A549 (cell line): ENCODE measurements at regions not wholly inside any gene's neighbourhood (a gene's known extent, or its start where the extent isn't known, plus 50 kb on each side); places are given as distances from the start of the nearest gene placed in this dataset.

Source experiments
- ATAC-seq, 2 experiments: fragments of 200-7000 bp in 1 of 2; fragments of >200 bp in 1 of 2; cut with Nextera tagmentation in 1 of 2; cut with Tn5 transposase in 1 of 2; 3 replicates each; pipeline versions ENCODE4 v1.8.0 to v1.9.1; 2018 to 2020; ENCODE audit warnings: mild to moderate bottlenecking in 1 of 2, moderate library complexity in 1 of 2
- CTCF ChIA-PET: fragments of 300-600 bp; sonication (Branson Sonifier 250); formaldehyde crosslinking; extraction: SDS; loops from one replicate; lab custom pipeline; 2021; ENCODE audit warnings: antibody characterized with exemption, inconsistent platforms; lab: Yijun Ruan, JAX
- POLR2A ChIA-PET: fragments of 350-600 bp; formaldehyde crosslinking; extraction: SDS; loops from one replicate; lab custom pipeline; 2021; ENCODE audit warnings: antibody characterized with exemption, inconsistent platforms; lab: Yijun Ruan, JAX
- DNase-seq, 2 experiments: peaks; one replicate each; pipeline versions ENCODE4 v3.0.0 to v3.0.0-alpha.2; 2011 to 2016; ENCODE audit warnings: low read depth in 1 of 2, low spot score in 1 of 2
- FAIRE-seq: peaks from 2 replicates; lab custom pipeline; 2011; peaks lifted over from hg19 to GRCh38; lab: Jason Lieb, UNC
- H3K27ac ChIP-seq, 2 experiments: fragments of >200 bp; sonication (Bioruptor Twin); formaldehyde crosslinking; 3 replicates each; pipeline ENCODE4 v1.5.1; 2016 to 2017
- H3K4me1 ChIP-seq: fragments of >200 bp; sonication (Bioruptor Twin); formaldehyde crosslinking; 3 replicates; pipeline ENCODE4 v1.6.1; 2016
- H3K4me2 ChIP-seq: fragments of >200 bp; sonication (Bioruptor Twin); formaldehyde crosslinking; 3 replicates; pipeline ENCODE4 v1.6.1; 2016
- H3K4me3 ChIP-seq: fragments of >200 bp; sonication (Bioruptor Twin); formaldehyde crosslinking; 3 replicates; pipeline ENCODE4 v1.5.1; 2016
- H3K9me3 ChIP-seq: fragments of >200 bp; sonication (Bioruptor Twin); formaldehyde crosslinking; 3 replicates; pipeline ENCODE4 v1.6.1; 2016
- CHD2 ChIP-seq: fragments of 150-350 bp; IDR thresholded peaks from 2 replicates; pipeline ENCODE4 v1.6.1; 2014; ENCODE audit warnings: low read length; ENCODE audit not compliant: partially characterized antibody
- EHF ChIP-seq: fragments of 250-450 bp; sonication (Bioruptor Pico); IDR thresholded peaks from 2 replicates; pipeline ENCODE4 v1.5.0; 2020; ENCODE audit warnings: mild to moderate bottlenecking
- EP300 ChIP-seq, 2 experiments: fragments of >200 bp; sonication (Bioruptor Twin); formaldehyde crosslinking; IDR thresholded peaks; 2 replicates in 1 of 2; 3 replicates in 1 of 2; pipeline ENCODE4 v1.6.1; 2016 to 2017
- FOSL2 ChIP-seq, 2 experiments: fragments of 450-650 bp in 1 of 2; fragments of >200 bp in 1 of 2; sonication (Bioruptor Twin) in 1 of 2; formaldehyde crosslinking; IDR thresholded peaks; 2 replicates each; pipeline versions ENCODE4 v1.5.0 to v1.6.1; 2016 to 2020; ENCODE audit warnings: mild to moderate bottlenecking in 1 of 2, moderate library complexity in 1 of 2
- GATA3 ChIP-seq: IDR thresholded peaks from 2 replicates; pipeline ENCODE4 v1.6.1; 2012; ENCODE audit warnings: borderline replicate concordance
- HOXB13 ChIP-seq: fragments of 250-450 bp; sonication (Bioruptor Pico); IDR thresholded peaks from 2 replicates; pipeline ENCODE4 v1.5.0; 2020; ENCODE audit warnings: low read depth, mild to moderate bottlenecking, moderate library complexity
- JUN ChIP-seq, 2 experiments: fragments of >200 bp; sonication (Bioruptor Twin); formaldehyde crosslinking; IDR thresholded peaks; 2 replicates in 1 of 2; 3 replicates in 1 of 2; pipeline ENCODE4 v1.6.1; 2016 to 2017
- JUNB ChIP-seq: fragments of >200 bp; sonication (Bioruptor Twin); formaldehyde crosslinking; IDR thresholded peaks from 2 replicates; pipeline ENCODE4 v1.6.1; 2016
- POLR2AphosphoS2 ChIP-seq: conservative IDR thresholded peaks from 2 replicates; pipeline ENCODE4 v1.6.1; 2012; ENCODE audit warnings: low read length, improper control_type of control experiment, inconsistent platforms
- RAD21 ChIP-seq, 2 experiments: fragments of >200 bp in 1 of 2; sonication (Bioruptor Twin) in 1 of 2; formaldehyde crosslinking in 1 of 2; IDR thresholded peaks in 1 of 2; conservative IDR thresholded peaks in 1 of 2; 2 replicates in 1 of 2; 3 replicates in 1 of 2; pipeline ENCODE4 v1.6.1; 2012 to 2018; ENCODE audit warnings: inconsistent platforms in 1 of 2
- SREBF2 ChIP-seq: fragments of 450-650 bp; IDR thresholded peaks from 2 replicates; pipeline ENCODE4 v1.6.1; 2014; ENCODE audit warnings: mild to moderate bottlenecking, moderate library complexity
- WGBS: methylation state at CpG from one replicate; pipeline ENCODE4 v1.1.6; 2017; ENCODE audit errors: missing lambda C conversion rate; 5-methylcytosine and 5-hydroxymethylcytosine counted together
- TF ChIP-seq, protein P1 (sequence below): fragments of 200-600 bp; sonication (generic); IDR thresholded peaks from 2 replicates; pipeline ENCODE4 v1.6.1; 2016; ENCODE audit warnings: antibody characterized with exemption, mild to moderate bottlenecking, moderate library complexity
- TF ChIP-seq, protein P2 (sequence below): fragments of 250-450 bp; sonication (Bioruptor Pico); IDR thresholded peaks from 2 replicates; pipeline ENCODE4 v1.5.0; 2021; ENCODE audit warnings: mild to moderate bottlenecking, moderate library complexity, borderline replicate concordance
- TF ChIP-seq, protein P3 (sequence below): IDR thresholded peaks from 2 replicates; pipeline ENCODE4 v1.6.1; 2012
- TF ChIP-seq, protein P4 (sequence below): IDR thresholded peaks from 2 replicates; pipeline ENCODE4 v1.6.1; 2012
- TF ChIP-seq, protein P5 (sequence below): fragments of 150-350 bp; IDR thresholded peaks from 2 replicates; pipeline ENCODE4 v1.6.1; 2014; ENCODE audit warnings: low read depth, mild to moderate bottlenecking, low read length

DNA sequence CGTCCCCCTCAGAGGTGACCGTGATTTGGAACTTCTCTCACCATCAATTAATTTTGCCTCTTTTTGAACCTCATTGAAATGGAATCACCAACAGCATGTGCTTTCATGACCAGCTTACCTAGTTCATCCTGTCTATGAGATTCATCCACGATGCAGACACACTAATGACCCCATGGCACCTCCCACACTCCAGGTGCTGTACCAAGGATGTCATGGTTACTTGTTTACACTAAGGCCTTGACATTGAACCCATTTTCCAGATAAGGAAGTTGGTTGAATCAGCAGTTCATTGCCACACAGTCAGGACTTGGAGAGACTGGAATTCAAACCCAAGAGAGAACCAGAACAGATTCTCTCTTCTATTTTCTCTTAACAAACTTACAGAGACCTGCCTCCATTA is 139.0 kb downstream of the ZFP36L2 start (continued):
- TF ChIP-seq, protein P1, sequence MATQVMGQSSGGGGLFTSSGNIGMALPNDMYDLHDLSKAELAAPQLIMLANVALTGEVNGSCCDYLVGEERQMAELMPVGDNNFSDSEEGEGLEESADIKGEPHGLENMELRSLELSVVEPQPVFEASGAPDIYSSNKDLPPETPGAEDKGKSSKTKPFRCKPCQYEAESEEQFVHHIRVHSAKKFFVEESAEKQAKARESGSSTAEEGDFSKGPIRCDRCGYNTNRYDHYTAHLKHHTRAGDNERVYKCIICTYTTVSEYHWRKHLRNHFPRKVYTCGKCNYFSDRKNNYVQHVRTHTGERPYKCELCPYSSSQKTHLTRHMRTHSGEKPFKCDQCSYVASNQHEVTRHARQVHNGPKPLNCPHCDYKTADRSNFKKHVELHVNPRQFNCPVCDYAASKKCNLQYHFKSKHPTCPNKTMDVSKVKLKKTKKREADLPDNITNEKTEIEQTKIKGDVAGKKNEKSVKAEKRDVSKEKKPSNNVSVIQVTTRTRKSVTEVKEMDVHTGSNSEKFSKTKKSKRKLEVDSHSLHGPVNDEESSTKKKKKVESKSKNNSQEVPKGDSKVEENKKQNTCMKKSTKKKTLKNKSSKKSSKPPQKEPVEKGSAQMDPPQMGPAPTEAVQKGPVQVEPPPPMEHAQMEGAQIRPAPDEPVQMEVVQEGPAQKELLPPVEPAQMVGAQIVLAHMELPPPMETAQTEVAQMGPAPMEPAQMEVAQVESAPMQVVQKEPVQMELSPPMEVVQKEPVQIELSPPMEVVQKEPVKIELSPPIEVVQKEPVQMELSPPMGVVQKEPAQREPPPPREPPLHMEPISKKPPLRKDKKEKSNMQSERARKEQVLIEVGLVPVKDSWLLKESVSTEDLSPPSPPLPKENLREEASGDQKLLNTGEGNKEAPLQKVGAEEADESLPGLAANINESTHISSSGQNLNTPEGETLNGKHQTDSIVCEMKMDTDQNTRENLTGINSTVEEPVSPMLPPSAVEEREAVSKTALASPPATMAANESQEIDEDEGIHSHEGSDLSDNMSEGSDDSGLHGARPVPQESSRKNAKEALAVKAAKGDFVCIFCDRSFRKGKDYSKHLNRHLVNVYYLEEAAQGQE, result no peak
- TF ChIP-seq HOXB13 (CRISPR knock-in tag), result no peak
- TF ChIP-seq, protein P2, sequence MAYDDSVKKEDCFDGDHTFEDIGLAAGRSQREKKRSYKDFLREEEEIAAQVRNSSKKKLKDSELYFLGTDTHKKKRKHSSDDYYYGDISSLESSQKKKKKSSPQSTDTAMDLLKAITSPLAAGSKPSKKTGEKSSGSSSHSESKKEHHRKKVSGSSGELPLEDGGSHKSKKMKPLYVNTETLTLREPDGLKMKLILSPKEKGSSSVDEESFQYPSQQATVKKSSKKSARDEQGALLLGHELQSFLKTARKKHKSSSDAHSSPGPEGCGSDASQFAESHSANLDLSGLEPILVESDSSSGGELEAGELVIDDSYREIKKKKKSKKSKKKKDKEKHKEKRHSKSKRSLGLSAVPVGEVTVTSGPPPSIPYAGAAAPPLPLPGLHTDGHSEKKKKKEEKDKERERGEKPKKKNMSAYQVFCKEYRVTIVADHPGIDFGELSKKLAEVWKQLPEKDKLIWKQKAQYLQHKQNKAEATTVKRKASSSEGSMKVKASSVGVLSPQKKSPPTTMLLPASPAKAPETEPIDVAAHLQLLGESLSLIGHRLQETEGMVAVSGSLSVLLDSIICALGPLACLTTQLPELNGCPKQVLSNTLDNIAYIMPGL, result no peak
- no peak for TF ChIP-seq CHD2

DNA sequence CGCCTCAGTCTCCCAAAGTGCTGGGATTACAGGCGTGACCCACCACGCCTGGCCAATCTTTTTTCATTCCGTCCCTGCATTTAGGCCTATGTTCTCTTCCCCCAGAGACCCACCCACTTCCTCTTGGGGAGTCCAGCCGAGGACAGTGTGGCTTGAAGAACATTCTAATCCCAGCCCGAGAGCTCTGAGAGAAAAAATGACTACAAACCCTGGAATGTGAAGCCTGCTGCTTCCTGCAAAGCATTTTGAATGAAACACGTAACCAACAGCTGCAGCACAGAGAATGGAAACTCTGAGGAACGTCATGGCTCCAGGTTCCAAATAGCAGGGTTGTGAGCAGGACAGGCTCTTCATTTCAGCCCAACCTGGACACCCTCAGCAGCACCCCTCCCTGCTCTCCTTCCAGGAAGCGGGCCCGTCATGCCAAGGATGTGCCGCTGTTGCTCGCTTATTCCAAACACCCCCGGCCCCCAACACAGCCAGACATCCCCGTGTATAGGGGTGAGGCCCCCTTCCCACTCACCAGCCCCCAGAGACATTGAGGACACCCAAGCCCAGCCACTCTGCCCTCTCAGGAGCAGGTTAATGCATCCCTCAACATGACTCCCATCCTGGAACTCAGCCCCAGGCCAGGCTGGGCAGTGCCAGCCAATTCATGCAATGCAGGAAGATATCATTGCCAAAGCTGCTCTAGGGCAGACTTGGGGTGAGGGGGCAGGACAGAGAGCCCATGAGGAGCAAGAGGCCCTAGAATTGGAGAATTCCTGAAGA is 139.8 kb downstream of the ZFP36L2 start:
- peak overlapping the region; percentile 82 to 90 for H3K27ac ChIP-seq
- H3K4me3 ChIP-seq, result no peak overlapping the region
- peaks cover 20% of the 10 kb centered on the region for H3K9me3 ChIP-seq
- CTCF ChIA-PET, result interaction anchor here (0.7 to 2.2 kb wide), 6 partner anchors 11 to 138 kb away, joined by 3 to 4 read pairs (median 4); no protein-coding TSS in a partner anchor
- POLR2A ChIA-PET, result interaction anchor here (0.7 to 1.4 kb wide), 2 partner anchors 24 to 140 kb away, joined by 3 to 4 read pairs; partner anchors contain the start of gene ZFP36L2
- H3K4me2 ChIP-seq, result peak overlapping the region; percentile 59
- FAIRE-seq, result no peak
- WGBS, result 44% methylated on average over 13 of the region's 14 CpGs
- 0 out of 2 replicates have a peak, but pooled peaks have one; percentile 49 for TF ChIP-seq HOXB13 (CRISPR knock-in tag)
- peak; percentile 61 for TF ChIP-seq GATA3
- TF ChIP-seq JUN (IDR thresholded peaks at IDR 0.05), result peak in 1 of 2 experiments; percentile 42; a peak in 1 of 5 replicates
- TF ChIP-seq EP300 (IDR thresholded peaks at IDR 0.05), result peak in 1 of 2 experiments; percentile 33; a peak in 1 of 5 replicates
- TF ChIP-seq SREBF2, result no peak
- no peak for TF ChIP-seq EHF (CRISPR knock-in tag)
- peak in 1 of 2 experiments; percentile 13; a peak in 1 of 5 replicates for TF ChIP-seq RAD21 (conservative IDR thresholded peaks at IDR 0.05 in 1 of 2, IDR thresholded peaks at IDR 0.05 in 1 of 2)
- TF ChIP-seq, protein P3, sequence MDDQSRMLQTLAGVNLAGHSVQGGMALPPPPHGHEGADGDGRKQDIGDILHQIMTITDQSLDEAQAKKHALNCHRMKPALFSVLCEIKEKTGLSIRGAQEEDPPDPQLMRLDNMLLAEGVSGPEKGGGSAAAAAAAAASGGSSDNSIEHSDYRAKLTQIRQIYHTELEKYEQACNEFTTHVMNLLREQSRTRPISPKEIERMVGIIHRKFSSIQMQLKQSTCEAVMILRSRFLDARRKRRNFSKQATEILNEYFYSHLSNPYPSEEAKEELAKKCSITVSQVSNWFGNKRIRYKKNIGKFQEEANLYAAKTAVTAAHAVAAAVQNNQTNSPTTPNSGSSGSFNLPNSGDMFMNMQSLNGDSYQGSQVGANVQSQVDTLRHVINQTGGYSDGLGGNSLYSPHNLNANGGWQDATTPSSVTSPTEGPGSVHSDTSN, result peak; percentile 63
- TF ChIP-seq POLR2AphosphoS2, result no peak
- peak; percentile 25; the same call in 1 of the 2 replicates for TF ChIP-seq JUNB
- peak; percentile 55; the same call in 1 of the 2 replicates for TF ChIP-seq FOSL2 (IDR thresholded peaks at IDR 0.05)
- peak; percentile 89 for TF ChIP-seq FOSL2 (CRISPR knock-in tag; IDR thresholded peaks at IDR 0.05)
- TF ChIP-seq, protein P4, sequence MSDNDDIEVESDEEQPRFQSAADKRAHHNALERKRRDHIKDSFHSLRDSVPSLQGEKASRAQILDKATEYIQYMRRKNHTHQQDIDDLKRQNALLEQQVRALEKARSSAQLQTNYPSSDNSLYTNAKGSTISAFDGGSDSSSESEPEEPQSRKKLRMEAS, result peak; percentile 64
- ATAC-seq, result peak; percentile 76 to 84
- H3K4me1 ChIP-seq, result peaks cover 77% of the 10 kb centered on the region
- DNase-seq, result peak; percentile 81 to 92

DNA sequence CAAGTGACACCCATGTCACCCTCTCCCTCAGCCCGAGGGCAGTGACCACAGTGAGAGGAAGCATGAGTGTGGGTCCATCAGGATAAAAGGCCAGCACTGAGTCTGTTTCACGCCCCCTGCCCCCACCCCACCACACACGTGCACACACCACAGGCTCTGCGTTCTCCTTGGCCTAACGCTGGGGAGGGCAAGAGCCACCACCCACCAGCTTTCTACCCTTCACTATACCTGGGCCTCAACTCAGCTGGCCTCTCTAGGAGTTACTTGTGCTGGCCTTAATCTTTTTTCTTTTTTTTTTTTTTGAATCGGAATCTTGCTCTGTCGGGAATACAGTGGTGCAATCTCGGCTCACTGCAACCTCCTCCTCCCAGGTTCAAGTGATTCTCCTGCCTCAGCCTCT is 140.5 kb downstream of the ZFP36L2 start:
- Histone ChIP-seq H3K4me3 (no peak overlapping the region), H3K4me1 (peaks cover 79% of the 10 kb centered on the region), H3K9me3 (peaks cover 15% of the 10 kb centered on the region), H3K27ac (peak overlapping the region; percentile 82 to 90), H3K4me2 (peak overlapping the region; percentile 59)
- no peak for FAIRE-seq
- ChIA-PET CTCF (interaction anchor here (0.7 to 2.2 kb wide), 5 partner anchors 12 to 139 kb away, joined by 3 to 4 read pairs (median 3); no protein-coding TSS in a partner anchor), POLR2A (interaction anchor here (1.4 kb wide), 1 partner anchor 25 kb away, joined by 4 read pairs; no protein-coding TSS in a partner anchor)
- no peak for DNase-seq
- TF ChIP-seq, protein P5, sequence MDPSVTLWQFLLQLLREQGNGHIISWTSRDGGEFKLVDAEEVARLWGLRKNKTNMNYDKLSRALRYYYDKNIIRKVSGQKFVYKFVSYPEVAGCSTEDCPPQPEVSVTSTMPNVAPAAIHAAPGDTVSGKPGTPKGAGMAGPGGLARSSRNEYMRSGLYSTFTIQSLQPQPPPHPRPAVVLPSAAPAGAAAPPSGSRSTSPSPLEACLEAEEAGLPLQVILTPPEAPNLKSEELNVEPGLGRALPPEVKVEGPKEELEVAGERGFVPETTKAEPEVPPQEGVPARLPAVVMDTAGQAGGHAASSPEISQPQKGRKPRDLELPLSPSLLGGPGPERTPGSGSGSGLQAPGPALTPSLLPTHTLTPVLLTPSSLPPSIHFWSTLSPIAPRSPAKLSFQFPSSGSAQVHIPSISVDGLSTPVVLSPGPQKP, result no peak
- 86% methylated on average over 8 of the region's 8 CpGs for WGBS
- ATAC-seq, result no peak; a peak in 1 of 6 replicates
